GM23338 (cell line): ENCODE measurements at regions not wholly inside any gene's neighbourhood (a gene's known extent, or its start where the extent isn't known, plus 50 kb on each side); places are given as distances from the start of the nearest gene placed in this dataset.

Experiments used
- ATAC-seq: fragments of 200-7000 bp; cut with Tn5 transposase; 3 replicates; pipeline ENCODE4 v1.9.1; 2020
- DNase-seq: peaks from one replicate; pipeline ENCODE4 v3.0.0-alpha.2; 2015; ENCODE audit warnings: low spot score
- H2AFZ ChIP-seq: fragments of 200-600 bp; sonication (generic); 2 replicates; pipeline ENCODE4 v1.8.0; 2016; ENCODE audit warnings: antibody characterized with exemption, mild to moderate bottlenecking, moderate library complexity
- H3F3A ChIP-seq: fragments of 200-600 bp; sonication (generic); replicated peaks from 2 replicates; pipeline ENCODE4 v1.8.0; 2017; ENCODE audit warnings: antibody characterized with exemption, mixed run types, low read depth
- H3K27ac ChIP-seq: fragments of 200-600 bp; sonication (generic); 2 replicates; pipeline ENCODE4 v1.6.1; 2016; ENCODE audit warnings: low read depth
- H3K27me3 ChIP-seq: fragments of 200-600 bp; sonication (generic); 2 replicates; pipeline ENCODE4 v1.8.0; 2016; ENCODE audit warnings: mild to moderate bottlenecking, mixed run types, moderate library complexity; ENCODE audit not compliant: insufficient read depth
- H3K36me3 ChIP-seq: fragments of 200-600 bp; sonication (generic); 2 replicates; pipeline ENCODE4 v1.8.0; 2016; ENCODE audit warnings: mild to moderate bottlenecking; ENCODE audit not compliant: insufficient read depth
- H3K4me1 ChIP-seq: fragments of 200-600 bp; sonication (generic); 2 replicates; pipeline ENCODE4 v1.8.0; 2016; ENCODE audit warnings: mild to moderate bottlenecking, moderate library complexity; ENCODE audit not compliant: insufficient read depth
- H3K4me2 ChIP-seq: fragments of 200-600 bp; sonication (generic); 2 replicates; pipeline ENCODE4 v1.7.1; 2017; ENCODE audit warnings: mixed run types
- H3K4me3 ChIP-seq: fragments of 200-600 bp; sonication (generic); 2 replicates; pipeline ENCODE4 v1.6.1; 2016; ENCODE audit warnings: mixed run types
- H3K79me2 ChIP-seq: fragments of 200-600 bp; sonication (generic); replicated peaks from 2 replicates; pipeline ENCODE4 v1.8.0; 2017; ENCODE audit warnings: mild to moderate bottlenecking; ENCODE audit not compliant: insufficient read depth
- H3K9me2 ChIP-seq: fragments of 200-600 bp; sonication (generic); 2 replicates; pipeline ENCODE4 v1.8.0; 2017; ENCODE audit not compliant: insufficient read depth
- H4K20me1 ChIP-seq: fragments of 200-600 bp; sonication (generic); replicated peaks from 2 replicates; pipeline ENCODE4 v1.8.0; 2017; ENCODE audit warnings: mild to moderate bottlenecking; ENCODE audit not compliant: insufficient read depth
- H3K27ac Mint-ChIP-seq: 2 replicates; pipeline ENCODE4 v1.8.0; 2020; ENCODE audit warnings: inconsistent platforms, mild to moderate bottlenecking, moderate library complexity, mixed read lengths
- H3K27me3 Mint-ChIP-seq: 3 replicates; pipeline ENCODE4 v1.8.0; 2022; ENCODE audit warnings: low read depth, mild to moderate bottlenecking, moderate library complexity, mixed read lengths, inconsistent platforms; ENCODE audit not compliant: insufficient read depth, poor library complexity
- H3K36me3 Mint-ChIP-seq: 3 replicates; pipeline ENCODE4 v1.8.0; 2021; ENCODE audit warnings: low read depth, mild to moderate bottlenecking, inconsistent platforms, moderate library complexity, mixed read lengths
- H3K4me1 Mint-ChIP-seq: 3 replicates; pipeline ENCODE4 v1.8.0; 2020; ENCODE audit warnings: mild to moderate bottlenecking, inconsistent platforms, mixed read lengths
- H3K4me3 Mint-ChIP-seq: 3 replicates; pipeline ENCODE4 v1.8.0; 2021; ENCODE audit warnings: moderate library complexity, mild to moderate bottlenecking, inconsistent platforms, mixed read lengths
- H3K9me3 Mint-ChIP-seq: 3 replicates; pipeline ENCODE4 v1.8.0; 2020; ENCODE audit warnings: moderate library complexity, mild to moderate bottlenecking, inconsistent platforms, mixed read lengths
- CREB1 ChIP-seq: fragments of 250-450 bp; sonication (Bioruptor Pico); IDR thresholded peaks from 2 replicates; pipeline ENCODE4 v1.5.0; 2020; ENCODE audit warnings: low read depth, mild to moderate bottlenecking, moderate library complexity
- NANOG ChIP-seq: IDR thresholded peaks from 2 replicates; pipeline ENCODE4 v1.6.1; 2016; ENCODE audit warnings: antibody characterized with exemption, borderline replicate concordance
- ZNF331 ChIP-seq: fragments of 250-450 bp; sonication (Bioruptor Pico); IDR thresholded peaks from 2 replicates; pipeline ENCODE4 v1.5.0; 2020; ENCODE audit warnings: low read depth, mild to moderate bottlenecking, moderate library complexity
- TF ChIP-seq, protein P1 (sequence below): IDR thresholded peaks from 2 replicates; pipeline ENCODE4 v1.6.1; 2016; ENCODE audit warnings: antibody characterized with exemption
- TF ChIP-seq, protein P2 (sequence below): fragments of 250-450 bp; sonication (Bioruptor Pico); IDR thresholded peaks from 2 replicates; pipeline ENCODE4 v1.5.0; 2020; ENCODE audit warnings: mild to moderate bottlenecking, moderate library complexity
- TF ChIP-seq, protein P3 (sequence below): IDR thresholded peaks from one replicate; pipeline ENCODE4 v1.6.1; 2018; ENCODE audit warnings: antibody characterized with exemption; ENCODE audit not compliant: unreplicated experiment

DNA sequence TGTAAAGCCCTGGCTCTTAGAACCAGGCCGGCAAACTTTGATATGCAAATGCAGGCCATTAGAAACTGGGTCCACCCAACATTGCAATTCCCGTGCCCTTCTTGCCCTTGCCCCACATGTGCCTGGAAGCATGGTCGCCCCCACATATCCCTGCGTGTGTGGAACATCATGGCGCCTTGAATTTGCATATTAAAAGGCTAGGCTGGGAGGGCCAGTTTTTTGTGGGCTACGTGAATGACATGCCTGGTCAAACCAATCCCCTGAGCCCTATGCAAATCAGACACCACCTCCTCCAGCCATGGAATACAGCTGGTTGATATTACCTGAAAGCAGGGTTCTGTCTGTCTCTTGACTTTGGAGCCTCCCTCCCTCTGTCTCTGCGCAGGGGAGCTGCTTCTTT, 58.7 kb upstream of the ARHGEF26 start:
- no peaks in the 10 kb centered on the region; the same call in 2 of the 3 replicates for H3K9me3 Mint-ChIP-seq
- no peak overlapping the region for H3K27ac Mint-ChIP-seq
- H3K36me3 Mint-ChIP-seq, result no peaks in the 10 kb centered on the region; the same call in 2 of the 3 replicates
- Histone ChIP-seq H4K20me1 (no peaks in the 10 kb centered on the region), H3K36me3 (no peaks in the 10 kb centered on the region), H3K4me2 (0 out of 2 replicates have a peak overlapping the region, but pooled peaks have one; percentile 8), H3K27ac (no peak overlapping the region), H3K4me1 (peaks cover 32% of the 10 kb centered on the region), H2AFZ (peak overlapping the region; percentile 54; the same call in 1 of the 2 replicates), H3K27me3 (no peaks in the 10 kb centered on the region), H3F3A (no peaks in the 10 kb centered on the region), H3K9me2 (peaks cover 28% of the 10 kb centered on the region), H3K4me3 (no peak overlapping the region), H3K79me2 (no peaks in the 10 kb centered on the region)
- ATAC-seq, result peak; percentile 44; the same call in 2 of the 3 replicates
- peak; percentile 51 for DNase-seq
- no peak overlapping the region for H3K4me3 Mint-ChIP-seq
- H3K27me3 Mint-ChIP-seq, result no peaks in the 10 kb centered on the region
- TF ChIP-seq, protein P1, sequence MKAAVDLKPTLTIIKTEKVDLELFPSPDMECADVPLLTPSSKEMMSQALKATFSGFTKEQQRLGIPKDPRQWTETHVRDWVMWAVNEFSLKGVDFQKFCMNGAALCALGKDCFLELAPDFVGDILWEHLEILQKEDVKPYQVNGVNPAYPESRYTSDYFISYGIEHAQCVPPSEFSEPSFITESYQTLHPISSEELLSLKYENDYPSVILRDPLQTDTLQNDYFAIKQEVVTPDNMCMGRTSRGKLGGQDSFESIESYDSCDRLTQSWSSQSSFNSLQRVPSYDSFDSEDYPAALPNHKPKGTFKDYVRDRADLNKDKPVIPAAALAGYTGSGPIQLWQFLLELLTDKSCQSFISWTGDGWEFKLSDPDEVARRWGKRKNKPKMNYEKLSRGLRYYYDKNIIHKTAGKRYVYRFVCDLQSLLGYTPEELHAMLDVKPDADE, result no peak
- TF ChIP-seq, protein P2, sequence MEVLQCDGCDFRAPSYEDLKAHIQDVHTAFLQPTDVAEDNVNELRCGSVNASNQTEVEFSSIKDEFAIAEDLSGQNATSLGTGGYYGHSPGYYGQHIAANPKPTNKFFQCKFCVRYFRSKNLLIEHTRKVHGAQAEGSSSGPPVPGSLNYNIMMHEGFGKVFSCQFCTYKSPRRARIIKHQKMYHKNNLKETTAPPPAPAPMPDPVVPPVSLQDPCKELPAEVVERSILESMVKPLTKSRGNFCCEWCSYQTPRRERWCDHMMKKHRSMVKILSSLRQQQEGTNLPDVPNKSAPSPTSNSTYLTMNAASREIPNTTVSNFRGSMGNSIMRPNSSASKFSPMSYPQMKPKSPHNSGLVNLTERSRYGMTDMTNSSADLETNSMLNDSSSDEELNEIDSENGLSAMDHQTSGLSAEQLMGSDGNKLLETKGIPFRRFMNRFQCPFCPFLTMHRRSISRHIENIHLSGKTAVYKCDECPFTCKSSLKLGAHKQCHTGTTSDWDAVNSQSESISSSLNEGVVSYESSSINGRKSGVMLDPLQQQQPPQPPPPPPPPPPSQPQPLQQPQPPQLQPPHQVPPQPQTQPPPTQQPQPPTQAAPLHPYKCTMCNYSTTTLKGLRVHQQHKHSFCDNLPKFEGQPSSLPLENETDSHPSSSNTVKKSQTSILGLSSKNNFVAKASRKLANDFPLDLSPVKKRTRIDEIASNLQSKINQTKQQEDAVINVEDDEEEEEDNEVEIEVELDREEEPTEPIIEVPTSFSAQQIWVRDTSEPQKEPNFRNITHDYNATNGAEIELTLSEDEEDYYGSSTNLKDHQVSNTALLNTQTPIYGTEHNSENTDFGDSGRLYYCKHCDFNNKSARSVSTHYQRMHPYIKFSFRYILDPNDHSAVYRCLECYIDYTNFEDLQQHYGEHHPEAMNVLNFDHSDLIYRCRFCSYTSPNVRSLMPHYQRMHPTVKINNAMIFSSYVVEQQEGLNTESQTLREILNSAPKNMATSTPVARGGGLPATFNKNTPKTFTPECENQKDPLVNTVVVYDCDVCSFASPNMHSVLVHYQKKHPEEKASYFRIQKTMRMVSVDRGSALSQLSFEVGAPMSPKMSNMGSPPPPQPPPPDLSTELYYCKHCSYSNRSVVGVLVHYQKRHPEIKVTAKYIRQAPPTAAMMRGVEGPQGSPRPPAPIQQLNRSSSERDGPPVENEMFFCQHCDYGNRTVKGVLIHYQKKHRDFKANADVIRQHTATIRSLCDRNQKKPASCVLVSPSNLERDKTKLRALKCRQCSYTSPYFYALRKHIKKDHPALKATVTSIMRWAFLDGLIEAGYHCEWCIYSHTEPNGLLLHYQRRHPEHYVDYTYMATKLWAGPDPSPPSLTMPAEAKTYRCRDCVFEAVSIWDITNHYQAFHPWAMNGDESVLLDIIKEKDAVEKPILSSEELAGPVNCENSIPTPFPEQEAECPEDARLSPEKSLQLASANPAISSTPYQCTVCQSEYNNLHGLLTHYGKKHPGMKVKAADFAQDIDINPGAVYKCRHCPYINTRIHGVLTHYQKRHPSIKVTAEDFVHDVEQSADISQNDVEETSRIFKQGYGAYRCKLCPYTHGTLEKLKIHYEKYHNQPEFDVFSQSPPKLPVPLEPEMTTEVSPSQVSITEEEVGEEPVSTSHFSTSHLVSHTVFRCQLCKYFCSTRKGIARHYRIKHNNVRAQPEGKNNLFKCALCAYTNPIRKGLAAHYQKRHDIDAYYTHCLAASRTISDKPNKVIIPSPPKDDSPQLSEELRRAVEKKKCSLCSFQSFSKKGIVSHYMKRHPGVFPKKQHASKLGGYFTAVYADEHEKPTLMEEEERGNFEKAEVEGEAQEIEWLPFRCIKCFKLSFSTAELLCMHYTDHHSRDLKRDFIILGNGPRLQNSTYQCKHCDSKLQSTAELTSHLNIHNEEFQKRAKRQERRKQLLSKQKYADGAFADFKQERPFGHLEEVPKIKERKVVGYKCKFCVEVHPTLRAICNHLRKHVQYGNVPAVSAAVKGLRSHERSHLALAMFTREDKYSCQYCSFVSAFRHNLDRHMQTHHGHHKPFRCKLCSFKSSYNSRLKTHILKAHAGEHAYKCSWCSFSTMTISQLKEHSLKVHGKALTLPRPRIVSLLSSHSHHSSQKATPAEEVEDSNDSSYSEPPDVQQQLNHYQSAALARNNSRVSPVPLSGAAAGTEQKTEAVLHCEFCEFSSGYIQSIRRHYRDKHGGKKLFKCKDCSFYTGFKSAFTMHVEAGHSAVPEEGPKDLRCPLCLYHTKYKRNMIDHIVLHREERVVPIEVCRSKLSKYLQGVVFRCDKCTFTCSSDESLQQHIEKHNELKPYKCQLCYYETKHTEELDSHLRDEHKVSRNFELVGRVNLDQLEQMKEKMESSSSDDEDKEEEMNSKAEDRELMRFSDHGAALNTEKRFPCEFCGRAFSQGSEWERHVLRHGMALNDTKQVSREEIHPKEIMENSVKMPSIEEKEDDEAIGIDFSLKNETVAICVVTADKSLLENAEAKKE (CRISPR knock-in tag), result no peak
- TF ChIP-seq NANOG (no peak), ZNF331 (CRISPR knock-in tag) (no peak), CREB1 (CRISPR knock-in tag) (0 out of 2 replicates have a peak, but pooled peaks have one; percentile 14)
- TF ChIP-seq, protein P3, sequence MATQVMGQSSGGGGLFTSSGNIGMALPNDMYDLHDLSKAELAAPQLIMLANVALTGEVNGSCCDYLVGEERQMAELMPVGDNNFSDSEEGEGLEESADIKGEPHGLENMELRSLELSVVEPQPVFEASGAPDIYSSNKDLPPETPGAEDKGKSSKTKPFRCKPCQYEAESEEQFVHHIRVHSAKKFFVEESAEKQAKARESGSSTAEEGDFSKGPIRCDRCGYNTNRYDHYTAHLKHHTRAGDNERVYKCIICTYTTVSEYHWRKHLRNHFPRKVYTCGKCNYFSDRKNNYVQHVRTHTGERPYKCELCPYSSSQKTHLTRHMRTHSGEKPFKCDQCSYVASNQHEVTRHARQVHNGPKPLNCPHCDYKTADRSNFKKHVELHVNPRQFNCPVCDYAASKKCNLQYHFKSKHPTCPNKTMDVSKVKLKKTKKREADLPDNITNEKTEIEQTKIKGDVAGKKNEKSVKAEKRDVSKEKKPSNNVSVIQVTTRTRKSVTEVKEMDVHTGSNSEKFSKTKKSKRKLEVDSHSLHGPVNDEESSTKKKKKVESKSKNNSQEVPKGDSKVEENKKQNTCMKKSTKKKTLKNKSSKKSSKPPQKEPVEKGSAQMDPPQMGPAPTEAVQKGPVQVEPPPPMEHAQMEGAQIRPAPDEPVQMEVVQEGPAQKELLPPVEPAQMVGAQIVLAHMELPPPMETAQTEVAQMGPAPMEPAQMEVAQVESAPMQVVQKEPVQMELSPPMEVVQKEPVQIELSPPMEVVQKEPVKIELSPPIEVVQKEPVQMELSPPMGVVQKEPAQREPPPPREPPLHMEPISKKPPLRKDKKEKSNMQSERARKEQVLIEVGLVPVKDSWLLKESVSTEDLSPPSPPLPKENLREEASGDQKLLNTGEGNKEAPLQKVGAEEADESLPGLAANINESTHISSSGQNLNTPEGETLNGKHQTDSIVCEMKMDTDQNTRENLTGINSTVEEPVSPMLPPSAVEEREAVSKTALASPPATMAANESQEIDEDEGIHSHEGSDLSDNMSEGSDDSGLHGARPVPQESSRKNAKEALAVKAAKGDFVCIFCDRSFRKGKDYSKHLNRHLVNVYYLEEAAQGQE, result no peak
- peaks cover 38% of the 10 kb centered on the region for H3K4me1 Mint-ChIP-seq
